Esophagus squamous epithelium (tissue), 4 donors: ENCODE measurements at regions not wholly inside any gene's neighbourhood (a gene's known extent, or its start where the extent isn't known, plus 50 kb on each side); places are given as distances from the start of the nearest gene placed in this dataset.

Source experiments
- CTCF ChIP-seq, 6 experiments: fragments of 450-650 bp in 4 of 6; fragments of 200-600 bp in 2 of 6; sonication (generic) in 2 of 6; IDR thresholded peaks; one replicate each; pipeline ENCODE4 v1.5.1; 2016 to 2019; ENCODE audit warnings: antibody characterized with exemption in 6 of 6, mild to moderate bottlenecking in 4 of 6, moderate library complexity in 4 of 6
- POLR2A ChIP-seq, 4 donors: fragments of 450-650 bp; IDR thresholded peaks; one replicate each; pipeline ENCODE4 v1.6.1; 2017; ENCODE audit warnings: antibody characterized with exemption in 4 of 4, mild to moderate bottlenecking in 4 of 4, moderate library complexity in 3 of 4

- no peak for TF ChIP-seq CTCF (IDR thresholded peaks at IDR 0.05)
- TF ChIP-seq POLR2A (IDR thresholded peaks at IDR 0.05), result no peak
Measured at GRCh38 chr15:58244536-58244935, 106.4 kb downstream of the AQP9 start.
